Femur (tissue), 1 donor: ENCODE measurements at regions not wholly inside any gene's neighbourhood (a gene's known extent, or its start where the extent isn't known, plus 50 kb on each side); places are given as distances from the start of the nearest gene placed in this dataset.
"Not testable (repeated sequence)": the region's sequence is repeated elsewhere in the genome, so short reads cannot be mapped to it uniquely, and the experiment has no call there.

Experiments
- DNase-seq: peaks from one replicate; pipeline ENCODE4 v3.0.0-alpha.2; 2017

DNA sequence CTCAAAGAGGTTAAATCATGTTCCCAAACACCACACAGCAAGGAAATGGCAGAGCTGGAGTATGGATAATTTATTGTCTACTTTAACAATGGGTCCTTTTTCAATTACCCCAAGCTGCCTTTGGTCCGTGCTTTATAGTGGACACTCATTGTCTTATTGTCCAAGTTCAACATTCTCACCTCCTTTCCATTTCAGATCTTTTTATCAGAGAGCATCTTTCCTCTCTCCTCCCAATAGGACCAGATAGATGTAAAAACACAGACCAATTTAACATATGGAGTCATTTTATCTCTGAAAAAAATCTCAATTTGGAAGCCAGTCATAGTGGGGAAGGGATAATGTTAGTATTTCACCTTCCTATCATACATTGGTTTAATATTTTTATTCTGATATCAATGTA lies 83.5 kb upstream of the WAC start:
- no peak for DNase-seq

- DNase-seq = no peak
Measured at GRCh38 chr10:28449926-28450325, 83.0 kb upstream of the WAC start.

GRCh38 chr10:28453926-28454325 lies 79.0 kb upstream of the WAC start:
- no peak for DNase-seq

DNA sequence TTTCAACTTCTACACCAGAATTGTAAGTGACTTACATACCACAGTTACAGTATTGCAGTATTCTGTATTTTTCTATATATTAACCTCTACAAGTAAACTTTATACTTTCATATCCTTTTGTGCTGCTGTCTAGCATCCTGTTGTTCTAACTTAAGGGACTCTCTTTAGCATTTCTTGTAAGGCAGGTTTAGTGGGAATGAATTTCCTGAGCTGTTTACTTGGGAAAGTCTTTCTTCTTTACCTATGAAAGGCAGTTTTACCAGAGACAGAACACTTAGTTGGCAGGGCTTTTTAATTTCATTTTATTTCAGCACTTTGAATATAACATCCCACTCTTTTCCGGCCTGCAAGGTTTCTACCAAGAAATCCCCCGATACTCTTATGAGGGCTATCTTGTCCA lies 75.8 kb upstream of the WAC start:
- no peak for DNase-seq

GRCh38 chr10:28457873-28458272 lies 75.0 kb upstream of the WAC start:
- not testable (repeated sequence) for DNase-seq

DNA sequence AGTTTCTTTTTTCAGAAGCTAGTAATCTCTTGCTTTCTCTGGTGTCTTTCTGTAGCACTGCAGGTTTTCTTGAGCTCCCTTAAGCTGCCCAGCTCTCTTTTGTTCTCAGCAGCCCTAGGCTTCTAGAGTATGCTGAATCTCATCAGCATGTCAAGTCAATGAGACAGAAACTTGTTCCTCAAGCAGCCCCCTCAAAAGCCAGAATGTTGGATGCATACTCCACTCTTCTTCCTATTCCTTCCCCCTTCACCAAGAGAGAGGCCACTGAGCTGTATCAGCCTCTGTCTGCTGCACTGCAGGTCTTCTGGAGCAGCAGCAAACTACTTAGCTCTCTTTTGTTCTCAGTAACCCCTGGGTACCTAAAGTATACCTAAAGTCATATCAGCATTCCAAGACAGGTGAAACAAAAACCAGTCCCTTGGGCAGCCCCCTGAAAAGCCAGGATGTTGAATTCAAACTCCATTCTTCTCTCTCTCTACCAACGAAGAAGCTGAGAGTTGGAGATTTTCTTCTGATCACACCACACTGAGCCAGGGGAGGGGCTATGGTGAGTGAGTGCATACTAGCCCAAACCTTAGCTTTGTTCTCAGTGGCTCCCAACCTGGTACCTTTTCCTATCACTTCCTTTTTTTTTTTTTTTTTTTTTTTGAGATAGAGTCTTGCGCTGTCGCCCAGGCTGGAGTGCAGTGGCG lies 73.3 kb upstream of the WAC start:
- DNase-seq = no peak

DNA sequence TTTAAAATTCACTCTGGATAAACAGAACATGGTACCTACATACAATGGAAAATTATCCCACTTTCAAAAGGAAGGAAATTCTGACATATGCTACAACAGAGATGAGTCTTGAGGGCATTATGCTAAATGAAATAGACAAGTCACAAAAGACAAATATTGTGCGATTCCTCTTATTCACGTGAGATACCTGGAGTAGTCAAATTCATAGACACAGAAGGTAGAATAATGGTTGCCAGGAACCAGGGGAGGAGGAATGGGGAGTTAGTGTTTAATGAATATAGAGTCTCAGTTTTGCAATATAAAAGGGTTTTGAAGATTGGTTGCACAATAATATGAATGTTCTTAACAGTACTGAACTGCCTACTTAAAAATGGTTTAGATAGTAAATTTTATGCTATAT lies 69.8 kb upstream of the WAC start:
- no peak for DNase-seq

DNA sequence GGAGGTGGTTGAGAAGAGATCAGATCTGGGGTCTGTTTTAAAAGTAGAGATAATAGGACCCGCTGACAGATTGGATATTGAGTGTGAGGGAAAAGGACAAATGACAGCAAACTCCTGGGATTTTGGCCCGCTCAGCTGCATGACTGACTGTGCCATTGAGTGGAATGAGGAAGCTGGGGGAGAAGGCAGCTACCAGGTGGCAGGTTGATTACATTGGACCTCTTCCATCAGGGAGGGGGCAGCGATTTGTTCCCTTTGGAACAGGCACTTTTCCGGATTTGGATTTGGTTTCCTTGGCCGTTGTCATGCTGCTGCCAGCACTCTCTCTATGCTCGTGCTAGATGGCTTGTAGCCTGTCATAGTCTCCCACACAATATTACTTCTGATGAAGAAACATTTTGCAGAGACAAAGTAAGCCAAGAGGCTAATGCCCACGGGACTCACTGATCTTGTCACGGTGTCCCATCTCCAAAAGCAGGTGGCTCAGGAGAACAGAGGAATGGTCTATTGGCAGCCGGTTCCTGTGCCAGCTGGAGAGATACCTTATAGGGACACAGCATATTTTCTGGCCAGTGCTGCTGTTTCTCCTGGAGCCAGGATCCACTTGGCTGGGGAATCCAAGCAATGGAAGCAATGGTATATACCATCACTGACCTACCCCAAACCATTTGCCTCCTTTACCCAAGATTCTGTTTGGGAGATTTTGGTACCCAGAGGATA lies 69.1 kb upstream of the WAC start:
- DNase-seq = no peak

DNA sequence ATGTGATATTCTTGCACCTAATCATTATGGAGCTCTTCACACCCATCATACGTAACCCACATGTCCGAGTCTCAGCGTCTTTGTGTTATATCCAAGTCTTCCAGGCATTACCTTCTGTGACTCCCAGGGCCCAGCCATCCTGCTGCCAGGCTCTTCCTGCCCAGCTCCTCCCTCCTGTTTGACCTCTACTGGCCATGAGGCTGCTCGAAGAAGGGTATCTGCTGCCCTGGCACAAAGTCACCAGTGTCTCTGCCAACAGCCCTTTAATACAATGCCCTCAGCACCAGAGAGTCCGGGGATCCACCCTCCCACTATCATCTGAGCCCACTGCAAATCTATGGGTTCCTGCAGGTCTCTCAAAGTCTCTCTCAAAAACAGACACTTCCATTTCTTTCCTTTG lies 65.3 kb upstream of the WAC start:
- no peak for DNase-seq

- no peak for DNase-seq
Measured at GRCh38 chr10:28468707-28469483, 64.0 kb upstream of the WAC start.

DNA sequence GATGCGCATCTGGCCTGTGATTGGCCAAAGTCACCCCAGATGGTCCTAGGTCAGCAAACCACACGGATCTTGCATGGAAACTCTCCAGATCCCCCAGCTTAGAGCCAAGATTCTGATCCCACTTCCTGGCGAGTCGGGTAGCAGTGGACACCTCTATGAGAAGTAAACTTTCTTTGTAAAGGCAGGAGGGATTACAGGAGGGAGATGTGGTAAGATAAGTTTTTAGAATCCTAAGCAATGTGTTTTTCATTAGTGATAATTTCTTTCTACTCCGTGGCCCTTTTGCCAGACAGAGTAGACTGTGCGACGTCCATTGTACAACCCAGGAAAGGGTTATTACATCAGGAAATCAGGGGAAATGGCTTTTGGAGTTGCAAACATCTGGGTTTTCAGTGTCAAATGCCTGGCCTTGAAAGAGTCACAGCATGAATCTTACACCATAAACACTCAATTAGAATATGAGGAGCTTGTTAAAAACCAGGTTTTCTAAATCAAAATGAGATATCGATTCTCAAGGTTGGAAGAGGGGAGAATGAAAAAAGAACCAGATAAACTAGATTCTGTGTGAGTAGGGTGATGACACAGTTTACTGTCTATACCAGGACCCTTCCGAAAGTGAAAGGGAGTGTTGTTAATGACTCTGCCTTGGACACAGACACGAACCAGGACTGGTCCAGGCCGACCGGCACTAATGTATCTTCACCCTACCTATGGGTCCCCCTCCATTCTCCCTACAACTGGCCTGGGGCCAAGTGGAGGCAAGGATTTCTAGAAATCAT lies 61.9 kb upstream of the WAC start:
- DNase-seq = no peak

- DNase-seq = no peak
Measured at GRCh38 chr10:28471652-28472050, 61.3 kb upstream of the WAC start.

DNA sequence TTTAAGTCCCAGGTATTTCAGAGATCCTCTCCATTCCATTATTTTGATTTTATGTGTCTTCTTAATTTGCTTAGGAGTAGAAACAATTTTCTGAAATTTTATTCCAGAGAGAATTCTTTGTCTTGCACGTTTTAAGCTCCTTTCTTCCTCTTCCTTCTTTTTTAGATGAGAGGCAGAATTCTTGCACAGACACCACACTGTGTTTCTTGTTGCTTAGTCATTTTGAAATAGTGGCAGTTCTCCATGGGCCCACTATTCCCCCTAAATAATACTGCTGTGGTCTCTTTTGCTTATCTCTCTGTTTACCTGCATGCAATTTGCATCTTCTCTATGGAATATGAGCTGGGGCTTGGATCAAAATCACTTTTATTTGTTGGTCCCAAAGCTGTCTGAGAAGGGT lies 54.3 kb upstream of the WAC start:
- no peak for DNase-seq

DNA sequence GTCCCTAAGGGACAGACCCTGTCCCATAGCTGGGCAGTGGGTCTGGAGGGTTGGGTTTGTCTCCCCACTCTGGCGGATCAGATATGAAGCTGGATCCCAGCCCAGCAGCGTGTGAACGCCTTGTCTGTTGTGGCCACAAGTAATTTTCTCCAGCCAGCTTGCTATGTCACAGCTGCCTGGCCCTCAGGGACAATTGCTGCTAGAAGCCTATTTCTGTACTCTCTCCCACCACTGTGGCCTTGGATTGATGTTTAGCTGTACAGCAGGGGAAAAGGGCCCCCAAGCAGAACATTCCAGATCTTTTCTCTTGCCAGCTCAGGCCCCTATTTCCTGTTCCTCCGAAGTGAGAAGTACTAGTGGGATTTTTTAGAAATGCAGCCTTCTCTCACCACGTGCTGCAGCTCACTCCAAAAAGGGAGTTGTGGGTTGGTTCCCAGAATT lies 53.5 kb upstream of the WAC start:
- peak; percentile 74 for DNase-seq

DNA sequence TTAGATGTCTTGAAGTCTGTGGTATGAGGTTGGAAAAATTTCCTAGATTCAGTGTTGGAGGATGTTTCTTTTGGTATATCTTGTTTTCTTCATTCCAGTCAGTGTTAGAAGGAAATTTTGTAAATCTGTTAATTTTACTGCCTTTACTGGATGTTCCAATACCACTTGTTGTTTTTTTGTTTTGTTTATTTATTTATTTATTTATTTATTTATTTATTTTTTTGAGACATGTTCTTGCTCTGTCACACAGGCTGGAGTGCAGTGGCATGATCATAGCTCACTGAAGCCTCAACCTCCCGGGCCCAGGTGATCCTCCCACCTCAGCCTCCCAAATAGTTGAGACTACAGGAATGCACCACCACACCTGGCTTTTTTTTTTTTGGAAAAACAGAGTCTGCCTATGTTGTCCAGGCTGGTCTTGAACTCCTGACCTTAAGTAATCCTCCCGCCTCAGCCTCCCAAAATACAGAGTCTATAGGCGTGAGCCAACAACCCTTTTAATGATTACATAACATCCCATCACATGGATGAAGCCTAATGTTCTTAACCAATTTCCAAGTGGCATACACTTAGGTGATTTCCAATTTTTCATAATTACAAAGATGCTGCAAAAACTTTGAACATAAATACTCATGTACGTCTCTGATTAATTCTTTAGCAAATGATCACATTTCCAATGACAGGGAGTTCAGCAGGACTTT lies 52.8 kb upstream of the WAC start:
- DNase-seq = no peak

DNA sequence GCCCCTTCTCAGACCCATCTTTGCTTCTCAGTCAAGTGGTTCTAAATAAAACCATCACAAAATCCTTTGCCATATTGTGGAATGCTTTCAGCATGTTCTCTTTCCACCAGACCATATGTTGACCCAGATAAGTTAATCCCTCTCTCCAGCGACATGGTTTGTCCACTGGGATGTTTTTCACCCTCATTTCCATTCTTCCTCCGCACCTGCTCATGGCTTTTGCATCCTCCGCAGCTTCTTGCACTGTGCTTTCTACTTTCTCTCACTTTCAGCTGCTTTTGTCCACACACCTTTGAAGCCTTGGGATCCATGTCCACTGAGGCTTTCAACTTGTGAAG lies 52.3 kb upstream of the WAC start:
- DNase-seq = no peak

GRCh38 chr10:28481346-28481745 lies 51.6 kb upstream of the WAC start:
- not testable (repeated sequence) for DNase-seq

DNA sequence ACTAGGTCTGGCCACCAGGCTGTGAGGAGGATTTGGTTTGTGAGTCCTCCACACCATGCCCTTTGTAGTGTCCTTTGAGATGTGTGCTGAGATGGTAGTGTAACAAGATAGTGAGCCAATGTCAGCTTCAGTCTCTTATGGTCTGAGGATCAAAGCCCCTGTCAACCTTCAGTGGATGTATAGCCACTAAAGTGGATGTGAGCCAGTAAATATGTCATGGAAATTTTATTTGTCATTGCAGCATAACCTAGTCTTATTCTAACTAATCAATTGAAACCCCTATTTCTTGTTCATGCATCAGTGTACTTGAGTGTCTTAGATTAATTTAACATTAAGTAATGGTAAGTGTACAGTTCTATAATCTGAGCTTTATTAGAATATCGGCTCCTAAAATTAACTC lies 51.0 kb upstream of the WAC start:
- DNase-seq = no peak
